ENCODE measurements at regions not wholly inside any gene's neighbourhood (a gene's known extent, or its start where the extent isn't known, plus 50 kb on each side); places are given as distances from the start of the nearest gene placed in this dataset.

- intact Hi-C loops (cut with micrococcal nuclease), result no loop called here
Measured at GRCh38 chr15:98025237-98025636, 64.7 kb downstream of the ARRDC4 start.

DNA sequence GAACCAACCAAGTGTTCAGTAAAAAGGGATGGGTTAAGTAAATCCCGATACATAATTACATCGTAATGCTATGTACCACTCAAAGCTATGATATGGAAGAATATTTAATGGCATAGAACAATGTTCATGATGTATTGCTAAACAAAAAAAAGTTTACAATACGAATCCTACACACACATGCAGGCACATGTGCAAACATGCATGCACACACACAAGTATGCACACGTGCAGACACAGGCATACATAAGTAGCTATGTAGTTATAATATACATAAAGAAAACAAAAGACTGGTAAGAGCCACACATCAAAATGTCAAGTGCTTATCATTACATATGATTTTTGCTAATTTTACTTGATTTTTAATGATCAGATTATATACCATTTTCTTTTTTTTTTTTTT, 74.2 kb downstream of the ARRDC4 start:
- intact Hi-C loops (cut with micrococcal nuclease), result no loop called here

GRCh38 chr15:98035134-98035533, 74.6 kb downstream of the ARRDC4 start:
- intact Hi-C loops (cut with micrococcal nuclease), result no loop called here

GRCh38 chr15:98035577-98036010, 75.1 kb downstream of the ARRDC4 start:
- intact Hi-C loops (cut with micrococcal nuclease), result no loop called here

DNA sequence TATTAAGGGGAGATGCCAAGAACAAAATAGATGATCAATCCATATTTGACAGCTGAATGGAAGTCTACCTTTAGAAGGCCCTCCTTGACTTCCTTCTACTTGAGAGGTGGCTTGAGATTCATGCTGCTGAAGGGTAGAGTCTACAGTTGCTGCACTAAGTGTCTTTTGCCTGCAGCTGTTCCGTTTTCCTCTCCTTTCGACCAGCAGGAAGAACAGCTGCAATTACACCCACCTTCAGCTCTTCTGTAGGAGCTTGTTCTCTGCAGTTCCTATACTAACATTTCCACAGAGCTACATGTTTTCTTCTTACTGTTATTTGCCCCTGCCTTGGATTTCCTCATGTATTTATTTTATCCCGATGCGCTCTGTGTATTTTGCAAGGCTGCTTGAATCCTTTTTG, 79.1 kb downstream of the ARRDC4 start:
- intact Hi-C loops (cut with micrococcal nuclease), result no loop called here

GRCh38 chr15:98040146-98040545, 79.6 kb downstream of the ARRDC4 start:
- intact Hi-C loops (cut with micrococcal nuclease), result no loop called here

- intact Hi-C loops (cut with micrococcal nuclease), result no loop called here
Measured at GRCh38 chr15:98043160-98044014, 82.9 kb downstream of the ARRDC4 start.

DNA sequence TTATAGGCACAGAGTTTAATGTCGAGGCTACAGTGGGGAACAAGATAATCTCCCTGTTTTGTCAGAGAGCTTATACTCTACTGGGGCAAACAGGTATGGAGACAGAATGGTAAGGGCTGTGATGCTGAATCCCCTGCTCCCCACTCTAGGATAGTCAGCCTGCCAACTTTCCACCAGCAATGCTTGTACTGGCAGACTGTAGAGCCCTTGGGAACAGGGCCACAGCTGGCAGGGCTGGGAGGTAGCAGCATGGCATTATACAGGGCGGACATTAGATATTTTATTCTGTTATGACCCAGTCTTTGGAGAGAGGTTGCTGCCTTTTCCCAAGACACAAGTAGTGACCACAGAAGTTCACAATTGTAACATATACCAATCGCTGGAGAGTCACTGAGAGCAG, 91.2 kb downstream of the ARRDC4 start:
- intact Hi-C loops (cut with micrococcal nuclease), result no loop called here

DNA sequence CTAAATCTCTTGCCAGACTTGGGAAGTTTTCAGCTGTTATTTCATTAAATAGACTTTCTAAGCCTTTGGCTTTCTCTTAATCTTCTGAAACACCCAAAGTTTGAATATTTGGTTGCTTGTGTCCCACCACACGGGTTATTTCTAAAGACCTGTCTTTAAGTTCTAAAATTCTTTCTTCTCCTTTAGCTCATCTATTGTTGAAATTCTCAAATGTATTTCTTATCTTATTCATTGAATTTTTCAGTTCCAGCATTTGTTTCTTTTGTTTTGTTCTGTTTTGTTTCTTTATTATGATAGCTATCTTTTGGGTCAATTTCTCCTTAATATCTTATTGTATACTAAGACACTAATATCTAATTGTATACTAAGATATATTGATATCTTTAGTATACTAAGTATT, 97.0 kb downstream of the ARRDC4 start:
- intact Hi-C loops (cut with micrococcal nuclease), result no loop called here

- intact Hi-C loops (cut with micrococcal nuclease), result no loop called here
Measured at GRCh38 chr15:98062869-98063268, 102.4 kb downstream of the ARRDC4 start.

GRCh38 chr15:98063315-98063714, 102.8 kb downstream of the ARRDC4 start:
- intact Hi-C loops (cut with micrococcal nuclease), result no loop called here

DNA sequence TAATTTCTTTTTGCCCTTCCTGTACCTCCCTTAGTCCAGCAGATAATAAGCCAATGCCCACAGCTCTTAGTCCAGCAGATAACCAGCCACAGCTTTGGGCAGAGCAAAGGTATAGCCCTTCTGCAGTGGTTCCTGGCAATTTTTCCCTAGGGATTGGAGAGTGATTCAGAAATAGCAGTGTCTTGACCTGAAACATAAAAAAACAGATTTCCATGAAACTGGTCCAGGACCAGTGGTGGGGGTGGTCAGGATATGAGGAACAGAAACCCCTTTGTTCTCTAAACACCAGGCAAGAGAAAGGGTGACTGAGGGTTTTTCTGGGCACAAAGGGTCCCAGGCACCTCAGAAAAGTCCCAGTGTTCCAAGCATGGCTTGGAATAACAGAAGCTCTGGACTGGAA, 103.4 kb downstream of the ARRDC4 start:
- intact Hi-C loops (cut with micrococcal nuclease), result no loop called here

GRCh38 chr15:98067339-98067738, 106.8 kb downstream of the ARRDC4 start:
- intact Hi-C loops (cut with micrococcal nuclease), result no loop called here

GRCh38 chr15:98069256-98069655, 108.8 kb downstream of the ARRDC4 start:
- intact Hi-C loops (cut with micrococcal nuclease), result no loop called here

- intact Hi-C loops (cut with micrococcal nuclease), result no loop called here
Measured at GRCh38 chr15:98070137-98070536, 109.6 kb downstream of the ARRDC4 start.

GRCh38 chr15:98071786-98072185, 111.3 kb downstream of the ARRDC4 start:
- intact Hi-C loops (cut with micrococcal nuclease), result no loop called here

DNA sequence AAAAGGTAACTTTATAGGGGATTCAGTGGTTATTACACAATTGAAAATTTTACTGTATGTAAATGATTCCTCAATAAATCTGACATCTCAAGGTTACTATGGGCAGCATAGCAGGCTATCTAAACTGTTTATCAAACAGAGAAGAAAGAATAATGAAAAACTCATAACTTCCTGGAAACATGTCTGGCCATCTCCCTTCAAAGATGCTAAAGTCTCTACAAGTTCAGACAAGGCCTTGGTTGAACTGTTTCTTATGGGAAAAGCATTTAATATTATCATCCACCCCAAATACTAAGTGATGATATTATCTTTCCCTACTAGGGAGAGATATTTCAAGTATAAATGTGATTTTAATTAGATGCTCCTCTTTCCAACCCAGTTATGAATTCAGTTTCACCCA, 114.9 kb downstream of the ARRDC4 start:
- intact Hi-C loops (cut with micrococcal nuclease), result no loop called here

- intact Hi-C loops (cut with micrococcal nuclease), result no loop called here
Measured at GRCh38 chr15:98076021-98076816, 115.7 kb downstream of the ARRDC4 start.

GRCh38 chr15:98077186-98077585, 116.7 kb downstream of the ARRDC4 start:
- intact Hi-C loops (cut with micrococcal nuclease), result no loop called here

GRCh38 chr15:98080791-98081190, 120.3 kb downstream of the ARRDC4 start:
- intact Hi-C loops (cut with micrococcal nuclease), result no loop called here

DNA sequence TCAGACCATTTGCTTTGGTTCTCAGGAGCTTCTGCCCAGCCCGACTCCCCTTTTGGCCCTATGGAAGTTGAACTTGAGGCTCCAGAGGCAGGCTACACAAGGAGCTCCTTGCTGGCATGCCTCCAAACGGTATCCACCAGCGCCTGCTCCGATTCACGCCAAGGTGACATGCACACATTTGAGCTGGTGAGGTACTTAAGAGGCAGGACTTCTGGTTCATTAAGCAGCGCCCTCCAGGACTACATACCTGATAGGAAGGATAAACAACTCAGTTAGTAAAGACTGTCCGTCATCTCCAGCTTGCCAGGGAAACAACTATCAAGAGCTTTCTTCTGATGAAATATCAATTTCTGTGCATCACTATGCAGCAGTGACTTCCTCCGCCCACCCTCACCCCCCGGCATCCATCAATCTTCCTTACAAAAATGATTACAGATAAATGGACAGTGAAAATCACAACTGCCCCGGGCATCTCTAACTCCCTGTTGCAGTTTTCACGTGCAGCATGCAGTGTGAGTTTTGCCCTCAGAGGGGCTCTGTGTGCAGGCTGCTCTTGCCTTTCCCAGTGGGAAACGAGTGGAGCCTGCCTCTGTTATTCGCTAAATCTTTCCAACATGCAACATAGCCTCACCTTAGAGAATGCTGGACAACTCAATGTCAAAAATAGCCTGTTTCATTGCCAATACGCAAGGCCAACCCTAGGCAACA, 122.9 kb downstream of the ARRDC4 start:
- intact Hi-C loops (cut with micrococcal nuclease), result no loop called here
